Endothelial cell (in vitro differentiated cells): ENCODE measurements at regions not wholly inside any gene's neighbourhood (a gene's known extent, or its start where the extent isn't known, plus 50 kb on each side); places are given as distances from the start of the nearest gene placed in this dataset.
A peak's percentile ranks its signal among the peaks of the same experiment; 100 is the strongest.
"Not testable (repeated sequence)": the region's sequence is repeated elsewhere in the genome, so short reads cannot be mapped to it uniquely, and the experiment has no call there.

Source experiments
- DNase-seq: peaks from one replicate; pipeline ENCODE4 v3.0.0; 2021; ENCODE audit warnings: low spot score
- H3K27ac Mint-ChIP-seq: one replicate; pipeline ENCODE4 v1.8.0; 2021; ENCODE audit warnings: mixed read lengths, inconsistent platforms; ENCODE audit not compliant: unreplicated experiment
- H3K27me3 Mint-ChIP-seq: one replicate; pipeline ENCODE4 v1.8.0; 2021; ENCODE audit warnings: mild to moderate bottlenecking, moderate library complexity, mixed read lengths, inconsistent platforms; ENCODE audit not compliant: unreplicated experiment
- H3K36me3 Mint-ChIP-seq: one replicate; pipeline ENCODE4 v1.8.0; 2021; ENCODE audit warnings: mild to moderate bottlenecking, low read depth, mixed read lengths, inconsistent platforms; ENCODE audit not compliant: unreplicated experiment
- H3K4me1 Mint-ChIP-seq: one replicate; pipeline ENCODE4 v1.8.0; 2021; ENCODE audit warnings: mild to moderate bottlenecking, mixed read lengths, inconsistent platforms; ENCODE audit not compliant: unreplicated experiment
- H3K4me3 Mint-ChIP-seq: one replicate; pipeline ENCODE4 v1.8.0; 2021; ENCODE audit warnings: mild to moderate bottlenecking, mixed read lengths, inconsistent platforms; ENCODE audit not compliant: unreplicated experiment
- H3K9me3 Mint-ChIP-seq: one replicate; pipeline ENCODE4 v1.8.0; 2021; ENCODE audit warnings: mixed read lengths, inconsistent platforms; ENCODE audit not compliant: unreplicated experiment
- CTCF ChIP-seq: fragments of 200-600 bp; sonication (generic); IDR thresholded peaks from one replicate; pipeline ENCODE4 v1.5.0; 2021; ENCODE audit warnings: antibody characterized with exemption; ENCODE audit not compliant: unreplicated experiment

GRCh38 chr13:112220296-112220875 lies 153.4 kb downstream of the SOX1 start:
- DNase-seq, result no peak
- no peak for TF ChIP-seq CTCF
- peaks cover 6% of the 10 kb centered on the region for H3K27me3 Mint-ChIP-seq
- no peaks in the 10 kb centered on the region for H3K36me3 Mint-ChIP-seq
- H3K27ac Mint-ChIP-seq, result no peak overlapping the region
- no peak overlapping the region for H3K4me3 Mint-ChIP-seq
- no peaks in the 10 kb centered on the region for H3K9me3 Mint-ChIP-seq
- no peaks in the 10 kb centered on the region for H3K4me1 Mint-ChIP-seq

- Mint-ChIP-seq H3K36me3 (no peaks in the 10 kb centered on the region), H3K27ac (no peak overlapping the region), H3K9me3 (no peaks in the 10 kb centered on the region), H3K27me3 (peaks cover 6% of the 10 kb centered on the region), H3K4me3 (no peak overlapping the region), H3K4me1 (no peaks in the 10 kb centered on the region)
- no peak for TF ChIP-seq CTCF
- DNase-seq, result no peak
Measured at GRCh38 chr13:112220925-112221324, 154.0 kb downstream of the SOX1 start.

GRCh38 chr13:112222971-112223370 lies 153.2 kb upstream of the SPACA7 start:
- H3K4me3 Mint-ChIP-seq, result no peak overlapping the region
- H3K27ac Mint-ChIP-seq, result no peak overlapping the region
- TF ChIP-seq CTCF, result no peak
- H3K27me3 Mint-ChIP-seq, result peaks cover 6% of the 10 kb centered on the region
- H3K9me3 Mint-ChIP-seq, result no peaks in the 10 kb centered on the region
- DNase-seq, result no peak
- no peaks in the 10 kb centered on the region for H3K4me1 Mint-ChIP-seq
- no peaks in the 10 kb centered on the region for H3K36me3 Mint-ChIP-seq

- not testable (repeated sequence) for H3K9me3 Mint-ChIP-seq, H3K4me3 Mint-ChIP-seq, H3K27ac Mint-ChIP-seq, H3K27me3 Mint-ChIP-seq, H3K4me1 Mint-ChIP-seq, H3K36me3 Mint-ChIP-seq, DNase-seq
- peak; percentile 44 for TF ChIP-seq CTCF
Measured at GRCh38 chr13:112223929-112224328, 152.2 kb upstream of the SPACA7 start.

- peaks cover 1% of the 10 kb centered on the region for H3K27me3 Mint-ChIP-seq
- H3K4me3 Mint-ChIP-seq, result no peak overlapping the region
Measured at GRCh38 chr13:112225429-112226090, 150.6 kb upstream of the SPACA7 start.

More at GRCh38 chr13:112225429-112226090, 150.6 kb upstream of the SPACA7 start:
- TF ChIP-seq CTCF, result peak; percentile 11
- H3K36me3 Mint-ChIP-seq, result no peaks in the 10 kb centered on the region
- no peaks in the 10 kb centered on the region for H3K4me1 Mint-ChIP-seq
- no peaks in the 10 kb centered on the region for H3K9me3 Mint-ChIP-seq
- H3K27ac Mint-ChIP-seq, result no peak overlapping the region
- DNase-seq, result no peak
